T-helper 2 cell treated with Interferon-gamma antibody and Interleukin-4, amounts not matched to agents 100 ng/mL and 5 ng/mL, for 36 hours (primary cell): ENCODE measurements at regions not wholly inside any gene's neighbourhood (a gene's known extent, or its start where the extent isn't known, plus 50 kb on each side); places are given as distances from the start of the nearest gene placed in this dataset.

Experiments
- intact Hi-C: fragments of 100-400 bp; cut with micrococcal nuclease; formaldehyde crosslinking; loops from one replicate; pipeline ENCODE4 v1.15.1; 2023

DNA sequence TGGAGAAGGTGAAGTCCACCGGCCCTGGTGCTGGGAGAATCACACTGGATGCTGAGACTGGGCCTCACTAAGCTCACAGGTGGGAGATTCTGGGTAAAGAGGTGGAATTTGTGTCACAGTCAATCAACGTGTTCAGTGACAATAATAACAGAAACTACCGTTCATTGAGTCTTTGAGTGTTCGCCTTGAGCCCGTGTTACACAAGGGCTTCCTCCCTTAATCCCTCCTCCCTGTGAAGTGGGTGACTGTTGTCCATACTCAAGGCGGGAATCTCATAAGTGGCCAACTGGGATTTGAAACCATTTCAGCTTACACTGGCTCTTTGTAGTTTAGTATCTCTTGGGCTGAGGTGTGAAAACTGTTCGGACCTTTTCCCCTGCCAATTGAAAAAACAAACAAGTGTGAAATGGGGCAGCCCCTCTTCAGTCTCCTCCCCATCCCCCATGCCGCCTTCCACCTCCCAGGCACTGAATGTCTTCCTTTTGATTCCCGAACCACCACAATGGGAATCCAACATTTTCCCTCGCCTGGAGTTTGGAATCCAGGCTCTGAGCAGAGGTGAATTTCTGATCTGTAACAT, 502.4 kb downstream of the MIAT start:
- intact Hi-C loops, result no loop called here

DNA sequence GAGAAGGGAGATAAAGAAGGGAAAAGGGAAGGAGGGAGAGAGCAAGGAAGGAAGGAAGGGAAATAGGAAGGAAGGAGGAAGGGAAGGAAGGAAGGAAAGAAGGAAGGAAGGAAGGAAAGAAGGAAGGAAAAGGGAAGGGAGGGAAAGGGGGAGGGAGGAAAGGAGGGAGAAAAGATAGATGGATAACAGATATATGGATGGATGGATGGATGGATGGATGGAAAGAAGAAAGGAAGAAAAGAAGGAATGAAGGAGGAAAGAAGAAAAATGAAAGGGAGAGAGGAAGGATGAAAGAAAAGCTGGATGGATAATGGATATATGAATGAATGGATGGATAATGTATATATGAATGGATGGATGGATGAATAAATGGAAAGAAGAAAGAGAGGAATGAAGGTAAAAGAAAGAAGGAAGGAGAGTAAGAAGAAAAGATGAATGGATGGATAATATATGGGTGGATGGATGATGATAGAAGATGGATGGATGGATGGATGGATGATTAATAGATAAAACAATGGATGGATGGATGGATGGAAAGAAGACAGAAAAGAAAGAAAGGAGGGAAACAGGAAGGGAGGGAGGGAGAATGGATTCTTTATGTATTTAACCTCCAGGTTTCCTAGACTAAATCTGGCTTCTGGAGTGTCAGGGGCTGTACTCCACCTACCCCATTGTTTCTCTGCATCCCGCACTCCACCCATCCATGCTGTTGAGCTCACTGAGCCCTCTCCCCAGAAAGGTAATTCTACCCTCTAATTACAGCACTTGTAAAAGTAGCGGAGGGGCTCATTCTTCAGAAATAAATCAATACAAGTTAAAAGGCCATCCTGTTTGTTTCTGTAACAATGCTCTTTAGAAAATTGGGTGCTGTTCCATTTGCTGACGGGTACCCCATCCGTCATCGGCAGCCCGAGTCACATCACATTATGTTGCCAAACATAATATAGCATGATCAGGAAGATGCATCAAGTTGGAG, 506.1 kb downstream of the MIAT start:
- intact Hi-C loops, result no loop called here

DNA sequence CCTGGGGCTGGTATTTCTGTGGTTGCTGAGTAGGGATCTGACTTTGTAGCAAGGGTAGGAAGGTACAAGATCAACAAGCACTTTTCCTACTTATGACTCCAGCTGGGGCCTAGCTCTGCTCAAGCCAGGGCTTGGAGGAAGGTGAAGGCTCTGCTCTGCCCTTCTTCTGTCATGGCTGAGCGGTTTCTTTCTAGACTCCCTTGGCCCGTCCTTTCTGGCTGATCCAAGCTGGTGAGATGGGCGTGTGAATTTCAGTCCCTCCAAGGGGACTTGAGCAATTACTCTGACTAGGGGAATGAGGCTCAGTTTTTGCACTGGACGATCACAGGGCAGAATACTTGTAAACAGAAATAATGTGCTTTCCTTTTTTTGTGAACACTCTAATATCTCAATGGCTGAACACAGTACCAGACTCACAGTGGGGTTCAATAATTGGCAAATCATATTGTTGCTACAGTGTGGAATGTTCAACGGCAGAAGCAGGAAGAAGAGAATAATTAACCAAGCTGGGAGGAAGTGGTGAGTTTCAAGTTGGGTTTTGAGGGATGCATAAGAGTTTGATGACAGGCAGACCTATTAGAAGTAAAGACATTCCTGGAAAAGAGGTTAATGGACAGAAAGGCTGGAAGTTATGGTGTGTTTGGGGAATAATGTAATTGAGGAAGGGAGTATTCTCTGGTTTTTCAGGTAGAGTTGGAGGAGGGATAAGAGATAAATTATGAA, 507.6 kb downstream of the MIAT start:
- intact Hi-C loops, result no loop called here

GRCh38 chr22:27168681-27169080, 511.3 kb downstream of the MIAT start:
- intact Hi-C loops, result no loop called here

- intact Hi-C loops, result no loop called here
Measured at GRCh38 chr22:27170491-27170890, 513.1 kb downstream of the MIAT start.

DNA sequence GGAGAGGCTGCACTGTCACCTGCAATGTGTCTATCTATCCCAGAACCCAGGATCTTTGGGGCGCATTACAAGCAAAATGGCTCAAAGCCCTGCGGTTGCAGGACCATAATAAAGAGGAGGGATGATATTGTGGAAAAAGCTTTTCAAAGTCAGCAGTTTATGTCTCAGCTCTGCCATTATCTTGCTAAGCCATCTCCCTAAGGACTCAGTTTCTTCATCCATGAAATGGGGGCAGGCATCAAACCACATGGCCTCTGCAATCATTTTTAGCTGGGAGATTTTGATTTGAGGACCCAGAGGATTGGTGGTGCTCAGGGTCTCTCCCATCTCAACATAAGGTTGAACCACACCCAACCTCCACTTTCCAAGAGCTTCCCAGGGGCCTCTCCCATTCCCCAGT, 513.8 kb downstream of the MIAT start:
- intact Hi-C loops, result no loop called here

GRCh38 chr22:27173530-27173929, 516.1 kb downstream of the MIAT start:
- intact Hi-C loops, result no loop called here

GRCh38 chr22:27175021-27175838, 517.8 kb downstream of the MIAT start:
- intact Hi-C loops, result no loop called here

GRCh38 chr22:27175974-27176373, 518.6 kb downstream of the MIAT start:
- intact Hi-C loops, result no loop called here

GRCh38 chr22:27179161-27179560, 521.8 kb downstream of the MIAT start:
- intact Hi-C loops, result no loop called here

DNA sequence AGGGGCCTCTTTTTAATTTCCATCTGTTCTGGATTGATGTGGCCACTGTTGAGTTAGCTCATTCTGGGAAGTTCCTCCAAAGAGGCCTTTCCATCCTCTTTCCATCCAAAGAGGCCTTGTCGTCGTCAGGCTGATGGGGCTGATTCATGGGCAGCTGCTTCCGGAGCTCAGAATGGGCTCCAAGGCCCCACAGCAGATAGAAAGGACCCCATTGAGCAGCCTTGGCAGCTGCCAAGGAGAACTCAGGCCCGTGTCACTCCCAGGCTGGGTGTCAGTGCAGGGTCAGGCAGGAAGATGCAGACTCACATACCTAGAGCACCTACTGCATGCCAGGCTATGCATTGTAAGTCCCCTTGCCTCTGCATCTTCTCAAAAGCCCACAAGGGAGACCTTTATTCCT, 524.1 kb downstream of the MIAT start:
- intact Hi-C loops, result no loop called here

- intact Hi-C loops, result no loop called here
Measured at GRCh38 chr22:27183474-27183873, 526.1 kb downstream of the MIAT start.

- intact Hi-C loops, result no loop called here
Measured at GRCh38 chr22:27185099-27185709, 527.8 kb downstream of the MIAT start.

GRCh38 chr22:27185760-27186302, 528.4 kb downstream of the MIAT start:
- intact Hi-C loops, result no loop called here

DNA sequence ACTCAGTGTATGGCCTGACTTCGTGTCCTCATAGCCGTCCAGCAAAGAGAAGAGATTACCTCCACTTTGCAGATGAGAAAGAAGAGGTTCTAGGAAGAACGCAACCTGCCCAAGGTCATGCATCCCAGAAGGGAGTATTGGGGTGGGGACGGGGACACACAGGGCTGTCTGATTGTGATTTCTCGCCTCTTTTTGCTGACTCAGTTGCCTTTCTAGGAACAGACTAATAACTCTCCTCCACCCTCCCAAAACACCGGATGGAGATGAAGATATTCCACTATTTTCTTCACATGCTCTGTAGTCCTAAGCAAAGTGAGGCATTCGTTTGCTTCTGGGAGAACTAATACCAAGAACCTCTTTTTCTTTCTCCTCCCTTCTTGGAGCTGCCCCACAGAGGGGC, 529.3 kb downstream of the MIAT start:
- intact Hi-C loops, result no loop called here

GRCh38 chr22:27192135-27192829, 534.9 kb downstream of the MIAT start:
- intact Hi-C loops, result no loop called here

DNA sequence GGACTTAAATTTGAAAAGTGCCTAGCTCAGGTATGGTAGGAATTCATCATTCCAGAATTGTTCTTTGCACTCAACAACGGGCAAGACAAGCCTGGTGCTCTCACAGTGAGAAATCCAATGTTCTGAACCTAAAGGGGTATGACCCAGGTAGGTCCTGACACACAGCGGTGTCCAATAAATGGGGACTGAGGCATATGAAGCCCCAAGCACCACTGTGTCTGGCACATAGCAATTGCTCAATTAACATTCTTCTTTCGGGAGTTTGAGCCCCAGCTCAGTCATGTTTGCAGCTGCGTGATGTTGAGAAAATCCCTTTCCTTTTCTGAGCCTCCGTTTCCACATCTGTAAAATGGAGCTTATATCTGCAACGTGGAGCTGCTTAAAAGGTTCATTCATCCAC, 535.8 kb downstream of the MIAT start:
- intact Hi-C loops, result no loop called here

GRCh38 chr22:27193636-27194035, 536.2 kb downstream of the MIAT start:
- intact Hi-C loops, result no loop called here

DNA sequence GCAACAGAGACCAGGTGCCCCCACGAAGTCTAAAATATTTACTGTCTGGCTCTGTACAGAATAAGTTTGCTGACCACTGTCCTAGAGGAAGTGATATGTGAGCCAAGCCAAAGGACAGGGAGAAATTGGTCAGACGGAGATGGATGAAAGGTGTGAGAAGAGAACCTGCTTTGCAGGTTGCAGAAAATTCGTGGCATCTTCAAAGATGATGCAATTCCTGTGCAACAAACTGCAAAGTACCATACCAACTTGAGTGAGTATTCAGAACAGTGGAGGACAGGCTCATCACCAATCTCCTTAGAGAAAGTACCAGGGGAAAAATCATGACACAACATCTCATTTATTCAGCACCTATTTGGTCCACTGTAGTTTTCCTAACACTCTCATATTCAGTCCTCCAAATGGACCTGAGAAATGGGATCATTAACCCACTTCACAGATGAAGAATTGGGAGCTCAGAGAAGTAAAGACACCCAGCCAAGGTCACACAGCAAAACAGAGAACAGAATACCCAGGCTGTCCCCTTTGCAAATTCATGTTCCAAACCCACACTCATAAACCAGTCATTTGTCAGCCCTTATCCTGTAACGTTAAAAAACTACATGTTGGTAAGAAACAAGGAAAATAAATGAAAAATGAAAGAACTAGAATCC, 536.8 kb downstream of the MIAT start:
- intact Hi-C loops, result no loop called here
